ENCODE measurements at regions not wholly inside any gene's neighbourhood (a gene's known extent, or its start where the extent isn't known, plus 50 kb on each side); places are given as distances from the start of the nearest gene placed in this dataset.

DNA sequence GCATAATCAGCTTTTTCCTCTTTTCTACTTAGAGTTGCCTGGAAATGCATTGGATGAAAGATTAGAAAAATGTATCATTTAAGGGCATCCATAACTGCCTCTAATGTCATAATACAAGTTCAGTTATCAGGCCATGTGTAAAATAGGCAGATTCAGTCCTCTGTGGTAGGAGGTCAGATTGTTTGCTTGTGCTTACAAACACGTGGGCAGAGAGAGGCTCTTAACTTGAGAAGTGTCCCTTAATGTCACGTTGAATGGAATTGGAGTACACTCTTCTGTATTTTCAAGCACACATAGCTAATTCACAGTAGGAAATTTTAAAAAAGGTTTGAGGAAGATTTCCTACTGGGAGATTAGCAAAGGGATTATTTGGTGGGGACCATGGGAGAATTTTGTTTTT is 359.8 kb upstream of the MTPN start:
- TF ChIP-seq, protein P1, sequence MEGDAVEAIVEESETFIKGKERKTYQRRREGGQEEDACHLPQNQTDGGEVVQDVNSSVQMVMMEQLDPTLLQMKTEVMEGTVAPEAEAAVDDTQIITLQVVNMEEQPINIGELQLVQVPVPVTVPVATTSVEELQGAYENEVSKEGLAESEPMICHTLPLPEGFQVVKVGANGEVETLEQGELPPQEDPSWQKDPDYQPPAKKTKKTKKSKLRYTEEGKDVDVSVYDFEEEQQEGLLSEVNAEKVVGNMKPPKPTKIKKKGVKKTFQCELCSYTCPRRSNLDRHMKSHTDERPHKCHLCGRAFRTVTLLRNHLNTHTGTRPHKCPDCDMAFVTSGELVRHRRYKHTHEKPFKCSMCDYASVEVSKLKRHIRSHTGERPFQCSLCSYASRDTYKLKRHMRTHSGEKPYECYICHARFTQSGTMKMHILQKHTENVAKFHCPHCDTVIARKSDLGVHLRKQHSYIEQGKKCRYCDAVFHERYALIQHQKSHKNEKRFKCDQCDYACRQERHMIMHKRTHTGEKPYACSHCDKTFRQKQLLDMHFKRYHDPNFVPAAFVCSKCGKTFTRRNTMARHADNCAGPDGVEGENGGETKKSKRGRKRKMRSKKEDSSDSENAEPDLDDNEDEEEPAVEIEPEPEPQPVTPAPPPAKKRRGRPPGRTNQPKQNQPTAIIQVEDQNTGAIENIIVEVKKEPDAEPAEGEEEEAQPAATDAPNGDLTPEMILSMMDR (conservative IDR thresholded peaks at IDR 0.05): no peak
- TF ChIP-seq ZFX (IDR thresholded peaks at IDR 0.05): no peak

Data from C4-2B (cell line).